Kidney tubule cell (primary cell): ENCODE measurements at regions not wholly inside any gene's neighbourhood (a gene's known extent, or its start where the extent isn't known, plus 50 kb on each side); places are given as distances from the start of the nearest gene placed in this dataset.

ENCODE experiments used
- DNase-seq: peaks from one replicate; pipeline ENCODE4 v3.0.0-alpha.2; 2018; ENCODE audit warnings: low spot score

GRCh38 chr10:88169037-88169319, 305.6 kb downstream of the PTEN start:
- DNase-seq = no peak

GRCh38 chr10:88170628-88171027, 307.2 kb downstream of the PTEN start:
- no peak for DNase-seq

GRCh38 chr10:88172159-88172558, 308.7 kb downstream of the PTEN start:
- DNase-seq = no peak

- no peak for DNase-seq
Observed at GRCh38 chr10:88174391-88174790, 311.0 kb downstream of the PTEN start.

GRCh38 chr10:88178758-88179157, 315.3 kb downstream of the PTEN start:
- DNase-seq = peak; percentile 8

- DNase-seq = no peak
Observed at GRCh38 chr10:88179831-88180230, 316.4 kb downstream of the PTEN start.

DNA sequence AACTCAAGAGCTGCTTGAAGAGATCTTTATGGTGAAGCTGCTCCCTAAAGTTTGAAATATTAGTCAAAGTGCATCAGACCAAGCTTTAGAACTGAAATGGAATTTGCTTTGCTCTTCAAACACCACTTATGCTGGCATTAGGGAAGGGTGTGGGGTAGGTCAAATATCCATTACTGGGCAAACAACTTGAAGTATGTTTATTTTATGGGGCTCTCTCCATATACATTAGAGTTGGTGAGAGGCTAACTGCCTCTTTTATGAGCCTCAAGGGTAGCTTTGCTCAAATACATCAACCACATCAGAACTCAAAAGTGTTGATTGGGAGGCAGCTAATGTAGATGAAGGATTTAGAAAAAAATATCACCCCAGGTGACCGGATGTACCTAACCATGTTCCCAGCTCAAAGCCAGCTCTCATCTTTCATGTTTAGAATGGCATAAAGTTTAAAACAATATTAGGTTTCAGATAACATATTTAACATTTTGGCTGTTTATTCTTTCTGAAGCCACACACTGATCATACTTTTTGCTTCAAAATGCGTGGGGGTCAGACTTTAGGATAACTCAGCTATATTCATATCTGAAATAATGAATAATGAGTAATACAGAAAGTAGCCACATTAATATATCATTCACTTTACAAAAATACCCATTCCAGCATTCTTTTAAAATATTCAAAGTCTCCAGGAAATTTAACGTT, 318.6 kb downstream of the PTEN start:
- DNase-seq = no peak

DNA sequence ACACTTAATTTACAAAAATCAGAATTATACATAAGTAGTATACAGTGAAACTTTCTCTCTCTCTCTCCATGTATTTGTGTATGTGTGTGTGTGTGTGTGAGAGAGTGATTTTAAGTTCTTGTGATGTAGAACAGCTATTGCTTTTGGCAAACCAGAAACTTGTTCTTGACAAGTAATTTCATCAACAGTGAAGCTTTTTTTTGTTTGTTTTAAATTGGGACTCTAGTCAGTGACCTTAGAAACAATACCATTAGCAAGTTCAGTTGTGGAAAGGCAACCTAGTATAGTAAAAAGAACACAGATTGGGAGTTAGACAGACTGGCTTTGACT, 319.1 kb downstream of the PTEN start:
- no peak for DNase-seq

GRCh38 chr10:88184543-88185297, 321.3 kb downstream of the PTEN start:
- no peak for DNase-seq

DNA sequence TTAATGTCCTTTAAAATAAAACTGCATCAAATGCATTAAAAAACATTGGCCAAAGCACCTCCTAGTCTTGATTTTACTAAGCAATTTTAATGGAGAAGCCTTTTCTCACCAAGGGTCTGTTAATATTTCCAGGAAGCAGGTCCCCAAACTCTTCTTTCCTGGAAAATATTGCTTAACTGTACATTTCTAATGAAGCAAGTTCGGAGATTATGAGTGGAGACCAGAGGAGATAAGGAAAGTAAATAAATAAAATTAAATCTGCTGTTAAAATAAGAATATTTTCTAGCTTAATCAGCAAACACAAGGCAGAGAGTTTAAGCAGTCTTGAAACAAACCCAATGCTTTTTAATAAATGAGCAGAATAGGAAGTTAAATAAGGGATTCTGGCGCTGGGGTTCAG, 322.4 kb downstream of the PTEN start:
- no peak for DNase-seq

DNA sequence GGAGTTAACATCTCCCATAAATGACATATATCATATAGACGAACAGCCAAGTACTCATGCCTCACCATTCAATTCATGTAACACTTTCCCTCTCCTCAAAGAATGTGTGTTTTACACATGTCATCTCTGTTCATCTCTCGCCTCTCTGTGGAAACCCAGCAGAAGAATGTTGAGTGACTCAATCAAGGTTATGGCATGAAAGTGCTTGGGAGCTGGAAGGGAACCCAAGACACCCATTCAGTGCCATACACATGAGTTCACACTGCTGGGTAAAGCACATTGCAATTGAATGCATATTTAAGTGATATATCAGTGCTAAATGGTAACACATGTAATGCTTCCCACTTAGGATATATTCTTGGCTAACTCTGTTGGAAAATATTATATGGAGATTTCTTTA, 322.9 kb downstream of the PTEN start:
- DNase-seq = peak; percentile 37

- DNase-seq = no peak
Observed at GRCh38 chr10:88187472-88187871, 324.0 kb downstream of the PTEN start.

DNA sequence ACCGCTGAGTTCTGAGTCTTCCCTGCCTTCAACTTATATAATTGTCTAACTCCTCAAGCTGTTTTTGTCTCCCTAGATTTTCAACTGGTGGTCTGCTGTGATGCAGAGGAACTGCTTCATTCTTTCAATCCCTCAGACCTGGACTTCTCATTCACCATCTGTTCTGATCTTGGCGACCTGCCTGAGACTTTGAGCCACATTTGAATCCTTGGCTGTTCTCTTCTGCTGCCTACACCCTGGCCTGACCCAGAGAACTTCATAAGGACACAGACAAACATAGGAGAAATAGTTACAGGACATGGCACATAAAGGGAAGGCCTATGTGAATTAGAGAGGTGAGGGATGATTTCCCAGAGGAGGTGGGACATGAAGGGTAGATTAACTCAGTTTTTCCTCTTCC, 326.7 kb downstream of the PTEN start:
- DNase-seq = no peak

DNA sequence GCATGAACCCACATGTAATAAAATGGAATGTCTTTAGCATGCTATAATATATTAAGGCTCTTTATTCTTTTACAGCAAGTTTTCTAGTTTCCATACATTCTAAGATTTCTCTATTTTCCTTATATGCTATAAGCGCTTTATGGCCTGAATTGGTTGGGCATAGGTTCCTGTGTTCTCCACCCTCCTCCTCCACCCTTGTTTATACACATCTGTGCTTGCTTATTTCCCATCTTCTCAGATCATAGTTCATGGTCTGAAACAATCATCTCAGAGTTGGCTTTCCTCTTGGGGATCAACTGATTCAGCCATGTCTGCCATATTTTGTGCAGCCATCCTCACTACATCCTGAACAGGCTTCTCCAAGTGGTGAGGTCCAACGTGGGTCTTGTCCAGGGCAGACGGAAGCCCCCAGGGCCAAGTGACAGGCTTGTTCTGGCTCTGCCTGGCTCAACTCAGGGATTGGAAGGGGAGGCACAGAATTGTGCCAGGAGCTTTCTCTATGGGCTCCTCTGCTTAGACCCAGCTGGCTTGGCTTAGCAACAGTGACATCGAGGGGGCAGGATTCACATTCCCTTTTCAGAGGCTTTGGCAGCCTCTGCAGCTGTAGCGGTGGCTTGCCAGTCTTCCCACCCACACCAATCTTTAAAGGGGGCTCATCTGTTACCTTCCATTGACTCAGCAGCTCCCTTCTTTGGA, 327.3 kb downstream of the PTEN start:
- no peak for DNase-seq

- no peak for DNase-seq
Observed at GRCh38 chr10:88193018-88193417, 329.6 kb downstream of the PTEN start.

DNA sequence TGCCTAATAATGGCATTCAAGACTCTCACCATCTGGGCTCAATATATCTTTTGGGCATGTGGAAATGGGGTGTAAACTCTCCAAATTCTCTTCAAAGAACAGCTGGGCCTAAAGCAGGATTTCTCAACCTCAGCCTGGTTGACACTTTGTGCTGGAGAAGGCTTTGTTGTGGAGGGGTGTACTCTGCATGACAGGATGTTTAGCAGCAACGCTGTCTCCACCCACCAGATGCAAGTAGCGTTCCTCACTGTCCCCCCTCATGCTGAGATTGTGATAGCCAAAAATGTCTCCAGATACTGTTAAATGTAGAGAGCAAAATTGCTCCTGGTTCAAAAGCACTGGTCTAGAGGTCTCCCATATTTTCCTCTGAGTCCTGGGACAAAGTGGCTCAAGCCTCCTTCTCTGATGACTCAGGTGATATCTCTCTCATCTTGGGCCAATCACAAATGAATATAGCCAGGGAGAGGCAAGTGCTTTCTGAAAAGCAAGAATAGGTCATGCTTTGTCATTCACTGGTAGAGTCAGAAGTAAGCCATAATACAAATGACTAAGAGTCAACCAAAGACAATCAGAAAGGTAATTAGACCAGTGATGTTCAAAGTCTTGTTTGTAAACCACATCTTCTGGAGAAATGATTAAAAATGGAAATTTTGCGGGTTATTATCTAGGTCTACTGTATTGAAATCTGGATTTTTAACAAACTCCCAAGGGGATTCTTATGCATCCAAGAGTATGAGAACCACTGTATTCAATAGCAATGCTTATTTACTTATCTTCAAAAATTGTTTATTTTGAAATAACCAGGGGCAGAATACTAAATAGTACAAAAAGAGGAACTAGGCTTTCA, 330.8 kb downstream of the PTEN start:
- DNase-seq = peak; percentile 60

- no peak for DNase-seq
Observed at GRCh38 chr10:88194961-88195367, 331.5 kb downstream of the PTEN start.

DNA sequence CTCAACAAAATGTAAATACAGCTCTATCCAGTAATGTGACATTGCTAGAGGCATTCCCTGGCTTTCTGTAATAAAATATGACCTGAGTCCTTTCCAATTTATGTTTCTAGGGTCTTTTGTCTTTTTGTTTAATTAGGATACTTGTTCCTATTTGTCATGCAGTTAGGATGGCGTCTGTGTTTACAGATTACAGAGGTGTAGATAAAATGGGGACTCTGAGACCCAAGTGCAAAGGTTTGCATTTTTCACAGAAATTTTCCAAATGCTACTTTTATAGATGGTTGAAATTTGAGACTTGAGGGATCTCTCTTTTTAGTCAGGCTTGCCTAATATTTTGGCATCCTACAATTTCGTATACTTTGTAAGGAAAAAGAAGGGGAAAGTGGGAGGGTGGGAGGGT, 332.4 kb downstream of the PTEN start:
- no peak for DNase-seq

- no peak for DNase-seq
Observed at GRCh38 chr10:88196291-88196690, 332.9 kb downstream of the PTEN start.

GRCh38 chr10:88198023-88198422, 334.6 kb downstream of the PTEN start:
- DNase-seq = no peak

DNA sequence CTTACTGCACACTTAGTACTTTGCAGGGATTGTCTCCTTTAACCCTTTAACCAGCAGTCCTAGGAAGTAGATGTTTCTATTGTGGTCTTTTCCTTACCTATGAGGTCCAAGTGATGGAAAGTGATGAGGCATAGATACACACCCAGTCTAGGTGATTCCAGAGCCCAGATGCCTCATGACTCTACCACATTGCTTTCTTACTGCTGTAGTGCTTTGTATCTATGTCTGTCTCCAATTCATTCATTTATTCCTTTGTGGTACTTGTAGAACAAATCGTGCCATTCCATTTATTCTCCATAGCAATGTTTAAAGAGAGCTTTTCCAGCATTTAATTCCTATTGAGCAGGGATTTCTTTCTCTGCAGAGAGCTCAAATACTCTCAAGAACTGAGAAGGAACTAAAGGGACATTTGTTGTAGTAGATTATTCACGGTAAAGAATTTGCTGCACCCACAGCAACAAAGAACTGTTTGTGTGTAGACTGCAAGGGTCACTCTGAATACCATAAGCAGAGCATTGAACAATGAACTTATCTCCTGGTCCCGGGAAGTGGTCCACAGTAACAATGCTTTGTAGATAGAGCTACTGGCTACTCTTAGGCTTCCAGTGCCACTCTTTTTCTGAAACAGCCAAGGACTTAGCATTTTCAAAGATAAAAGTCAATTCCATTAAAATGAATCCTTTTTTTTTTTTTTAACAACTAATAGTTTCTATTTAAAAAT, 337.0 kb downstream of the PTEN start:
- DNase-seq = no peak

GRCh38 chr10:88205842-88206446, 342.5 kb downstream of the PTEN start:
- DNase-seq = no peak
